Stimulated activated CD4-positive, alpha-beta T cell treated with anti-CD3 and anti-CD28 coated beads, Interleukin-12 subunit alpha, Interleukin-12 subunit beta, amount 100 ng/mL, for 48 hours (primary cell): ENCODE measurements at regions not wholly inside any gene's neighbourhood (a gene's known extent, or its start where the extent isn't known, plus 50 kb on each side); places are given as distances from the start of the nearest gene placed in this dataset.

Experiments used
- DNase-seq, 3 donors: peaks; one replicate each; pipeline ENCODE4 v3.0.0-alpha.2; 2020; ENCODE audit warnings: low read depth in 2 of 3, low spot score in 1 of 3

GRCh38 chr1:96474985-96475743, 246.4 kb upstream of the PTBP2 start:
- no peak for DNase-seq

- DNase-seq: no peak
Observed at GRCh38 chr1:96475903-96476302, 245.7 kb upstream of the PTBP2 start.

GRCh38 chr1:96478228-96478627, 243.4 kb upstream of the PTBP2 start:
- no peak for DNase-seq

- no peak for DNase-seq
Observed at GRCh38 chr1:96481409-96481808, 240.2 kb upstream of the PTBP2 start.

- no peak for DNase-seq
Observed at GRCh38 chr1:96482616-96483015, 239.0 kb upstream of the PTBP2 start.

GRCh38 chr1:96487394-96487793, 234.2 kb upstream of the PTBP2 start:
- no peak for DNase-seq

- DNase-seq: no peak
Observed at GRCh38 chr1:96487971-96488370, 233.6 kb upstream of the PTBP2 start.

GRCh38 chr1:96488777-96489176, 232.8 kb upstream of the PTBP2 start:
- no peak for DNase-seq

- DNase-seq: no peak
Observed at GRCh38 chr1:96492236-96492635, 229.3 kb upstream of the PTBP2 start.

- DNase-seq: no peak
Observed at GRCh38 chr1:96498744-96499340, 222.7 kb upstream of the PTBP2 start.

GRCh38 chr1:96508233-96508632, 213.4 kb upstream of the PTBP2 start:
- no peak for DNase-seq

- no peak for DNase-seq
Observed at GRCh38 chr1:96509339-96509738, 212.2 kb upstream of the PTBP2 start.

- no peak for DNase-seq
Observed at GRCh38 chr1:96509951-96510350, 211.6 kb upstream of the PTBP2 start.

- DNase-seq: no peak
Observed at GRCh38 chr1:96510391-96510790, 211.2 kb upstream of the PTBP2 start.

GRCh38 chr1:96510911-96511310, 210.7 kb upstream of the PTBP2 start:
- no peak for DNase-seq

GRCh38 chr1:96513136-96513535, 208.4 kb upstream of the PTBP2 start:
- no peak for DNase-seq

GRCh38 chr1:96515430-96515829, 206.2 kb upstream of the PTBP2 start:
- DNase-seq: no peak

- no peak for DNase-seq
Observed at GRCh38 chr1:96515925-96516324, 205.7 kb upstream of the PTBP2 start.

- DNase-seq: no peak
Observed at GRCh38 chr1:96519851-96520578, 201.6 kb upstream of the PTBP2 start.

GRCh38 chr1:96520579-96520947, 201.0 kb upstream of the PTBP2 start:
- no peak for DNase-seq

GRCh38 chr1:96521010-96521409, 200.6 kb upstream of the PTBP2 start:
- no peak for DNase-seq

GRCh38 chr1:96521994-96522760, 199.4 kb upstream of the PTBP2 start:
- no peak for DNase-seq
